ENCODE measurements at regions not wholly inside any gene's neighbourhood (a gene's known extent, or its start where the extent isn't known, plus 50 kb on each side); places are given as distances from the start of the nearest gene placed in this dataset.

- Histone ChIP-seq H3K27ac (ENCODE audit: low read depth in 1 of 2, low read length in 2 of 2) (no peak overlapping the region), H3K4me3 (replicated peaks in 1 of 3; ENCODE audit: low read depth in 2 of 3, low read length in 3 of 3) (no peak overlapping the region), H3K36me3 (replicated peaks in 1 of 2; ENCODE audit: control insufficient read depth in 1 of 2, insufficient read depth in 2 of 2, low read length in 2 of 2) (no peaks in the 10 kb centered on the region), H3K4me1 (ENCODE audit: control insufficient read depth in 1 of 2, insufficient read depth in 2 of 2, low read length in 2 of 2) (no peaks in the 10 kb centered on the region), H3K79me2 (ENCODE audit: insufficient read depth, low read length) (no peaks in the 10 kb centered on the region), H2AFZ (ENCODE audit: insufficient read depth, low read depth, low read length, poor library complexity, severe bottlenecking) (no peak overlapping the region), H4K20me1 (ENCODE audit: insufficient read depth, low read length) (no peaks in the 10 kb centered on the region), H3K27me3 (ENCODE audit: control insufficient read depth in 2 of 2, insufficient read depth in 2 of 2, low read length in 2 of 2) (no peaks in the 10 kb centered on the region), H3K9me3 (replicated peaks in 1 of 2; ENCODE audit: control insufficient read depth in 1 of 2, insufficient read depth in 1 of 2, low read length in 2 of 2) (no peaks in the 10 kb centered on the region), H3K9ac (ENCODE audit: insufficient read depth, low read length, poor library complexity, severe bottlenecking) (no peak overlapping the region), H3K4me2 (replicated peaks; ENCODE audit: extremely low read depth, low read length, poor library complexity, severe bottlenecking) (no peak overlapping the region)
- intact Hi-C loops (cut with micrococcal nuclease): no loop called here
- H3K27ac Mint-ChIP-seq: no peak overlapping the region
- no peaks in the 10 kb centered on the region for H3K36me3 Mint-ChIP-seq
- H3K9me3 Mint-ChIP-seq: peaks cover 0 to 7% (median 4%) of the 10 kb centered on the region in 7 donors
- H3K4me1 Mint-ChIP-seq: no peaks in the 10 kb centered on the region
- DNase-seq: no peak
- H3K27me3 Mint-ChIP-seq (ENCODE audit: low read depth in 3 of 3): peaks cover 0 to 4% (median 2%) of the 10 kb centered on the region in 3 donors
- no peak overlapping the region for H3K4me3 Mint-ChIP-seq
- TF ChIP-seq CTCF (IDR thresholded peaks at IDR 0.05): no peak
- WGBS (ENCODE audit: insufficient coverage): 90% methylated on average over 7 of the region's 11 CpGs
Observed at GRCh38 chr13:112236539-112237197, 139.5 kb upstream of the SPACA7 start.

GRCh38 chr13:112238436-112238995, 137.6 kb upstream of the SPACA7 start:
- intact Hi-C loops (cut with micrococcal nuclease): no loop called here

More at GRCh38 chr13:112238436-112238995, 137.6 kb upstream of the SPACA7 start:
- Histone ChIP-seq H3K4me1 (ENCODE audit: control insufficient read depth in 1 of 2, insufficient read depth in 2 of 2, low read length in 2 of 2) (no peaks in the 10 kb centered on the region), H3K9ac (ENCODE audit: insufficient read depth, low read length, poor library complexity, severe bottlenecking) (no peak overlapping the region), H3K4me3 (replicated peaks in 1 of 3; ENCODE audit: low read depth in 2 of 3, low read length in 3 of 3) (no peak overlapping the region), H3K27me3 (ENCODE audit: control insufficient read depth in 2 of 2, insufficient read depth in 2 of 2, low read length in 2 of 2) (no peaks in the 10 kb centered on the region), H4K20me1 (ENCODE audit: insufficient read depth, low read length) (no peaks in the 10 kb centered on the region), H2AFZ (ENCODE audit: insufficient read depth, low read depth, low read length, poor library complexity, severe bottlenecking) (no peak overlapping the region), H3K4me2 (replicated peaks; ENCODE audit: extremely low read depth, low read length, poor library complexity, severe bottlenecking) (no peak overlapping the region), H3K27ac (ENCODE audit: low read depth in 1 of 2, low read length in 2 of 2) (no peak overlapping the region), H3K79me2 (ENCODE audit: insufficient read depth, low read length) (no peaks in the 10 kb centered on the region), H3K9me3 (replicated peaks in 1 of 2; ENCODE audit: control insufficient read depth in 1 of 2, insufficient read depth in 1 of 2, low read length in 2 of 2) (no peaks in the 10 kb centered on the region), H3K36me3 (replicated peaks in 1 of 2; ENCODE audit: control insufficient read depth in 1 of 2, insufficient read depth in 2 of 2, low read length in 2 of 2) (no peaks in the 10 kb centered on the region)
- DNase-seq: no peak
- Mint-ChIP-seq H3K27me3 (ENCODE audit: low read depth in 3 of 3) (peaks cover 0 to 7% (median 0%) of the 10 kb centered on the region in 3 donors), H3K27ac (no peak overlapping the region), H3K4me3 (no peak overlapping the region), H3K36me3 (no peaks in the 10 kb centered on the region), H3K9me3 (peaks cover 0 to 7% (median 4%) of the 10 kb centered on the region in 7 donors), H3K4me1 (no peaks in the 10 kb centered on the region)
- 98% methylated on average over 10 of the region's 18 CpGs for WGBS (ENCODE audit: insufficient coverage)
- TF ChIP-seq CTCF (IDR thresholded peaks at IDR 0.05): no peak
